Liver (tissue), 8 donors: ENCODE measurements at regions not wholly inside any gene's neighbourhood (a gene's known extent, or its start where the extent isn't known, plus 50 kb on each side); places are given as distances from the start of the nearest gene placed in this dataset.

Experiments
- DNase-seq: peaks from one replicate; pipeline ENCODE4 v3.0.0-alpha.2; 2017; ENCODE audit warnings: low spot score
- H3K27ac ChIP-seq, 2 donors: one replicate each; pipeline ENCODE4 v1.7.0; 2013; ENCODE audit warnings: inconsistent platforms in 2 of 2, low read length in 2 of 2, control low read depth in 1 of 2, low read depth in 1 of 2, mild to moderate bottlenecking in 1 of 2
- H3K27me3 ChIP-seq, 4 donors: one replicate each; pipeline versions ENCODE4 v1.6.1 to v1.7.0; 2013; ENCODE audit warnings: low read length in 3 of 4, inconsistent platforms in 1 of 4, mild to moderate bottlenecking in 1 of 4, moderate library complexity in 1 of 4; ENCODE audit not compliant: control insufficient read depth in 4 of 4, insufficient read depth in 4 of 4
- H3K36me3 ChIP-seq, 4 donors: one replicate each; pipeline versions ENCODE4 v1.6.1 to v1.7.0; 2013; ENCODE audit warnings: low read length in 3 of 4, mild to moderate bottlenecking in 3 of 4, low read depth in 1 of 4, moderate library complexity in 1 of 4; ENCODE audit not compliant: control insufficient read depth in 4 of 4, insufficient read depth in 3 of 4
- H3K4me1 ChIP-seq, 4 donors: one replicate each; pipeline versions ENCODE4 v1.6.1 to v1.7.0; 2013; ENCODE audit warnings: low read length in 3 of 4, mild to moderate bottlenecking in 3 of 4, moderate library complexity in 1 of 4; ENCODE audit not compliant: control insufficient read depth in 4 of 4, insufficient read depth in 4 of 4
- H3K4me3 ChIP-seq, 3 donors: one replicate each; pipeline versions ENCODE4 v1.6.1 to v1.7.0; 2013; ENCODE audit warnings: low read length in 3 of 3, control low read depth in 1 of 3, low read depth in 1 of 3, mild to moderate bottlenecking in 1 of 3
- H3K9ac ChIP-seq, 2 donors: one replicate each; pipeline ENCODE4 v1.7.0; 2013; ENCODE audit warnings: low read length in 2 of 2, mild to moderate bottlenecking in 2 of 2, moderate library complexity in 2 of 2, control low read depth in 1 of 2, low read depth in 1 of 2
- H3K9me3 ChIP-seq, 4 donors: one replicate each; pipeline versions ENCODE4 v1.6.1 to v1.7.0; 2013; ENCODE audit warnings: low read length in 3 of 4; ENCODE audit not compliant: control insufficient read depth in 4 of 4
- EGR1 ChIP-seq, 2 donors: IDR thresholded peaks; 2 replicates each; pipeline ENCODE4 v1.6.1; 2016 to 2018; ENCODE audit warnings: antibody characterized with exemption in 2 of 2, low read depth in 2 of 2
- FOXA1 ChIP-seq: IDR thresholded peaks from 2 replicates; pipeline ENCODE4 v1.6.1; 2016; ENCODE audit warnings: antibody characterized with exemption
- FOXA2 ChIP-seq: IDR thresholded peaks from 2 replicates; pipeline ENCODE4 v1.6.1; 2016; ENCODE audit warnings: antibody characterized with exemption
- GABPA ChIP-seq, 2 donors: IDR thresholded peaks in 1 of 2; conservative IDR thresholded peaks in 1 of 2; 2 replicates each; pipeline ENCODE4 v1.6.1; 2016; ENCODE audit warnings: antibody characterized with exemption in 2 of 2, mild to moderate bottlenecking in 1 of 2, moderate library complexity in 1 of 2
- HNF4A ChIP-seq, 2 donors: conservative IDR thresholded peaks; 2 replicates each; pipeline ENCODE4 v1.6.1; 2016; ENCODE audit warnings: antibody characterized with exemption in 2 of 2, mild to moderate bottlenecking in 2 of 2
- HNF4G ChIP-seq: IDR thresholded peaks from 2 replicates; pipeline ENCODE4 v1.6.1; 2016; ENCODE audit warnings: antibody characterized with exemption
- JUND ChIP-seq, 2 donors: IDR thresholded peaks; 2 replicates each; pipeline ENCODE4 v1.6.1; 2016; ENCODE audit warnings: antibody characterized with exemption in 2 of 2
- NR2F2 ChIP-seq: IDR thresholded peaks from 2 replicates; pipeline ENCODE4 v1.6.1; 2016; ENCODE audit warnings: antibody characterized with exemption
- RAD21 ChIP-seq, 2 donors: IDR thresholded peaks; 2 replicates each; pipeline ENCODE4 v1.6.1; 2016; ENCODE audit warnings: antibody characterized with exemption in 2 of 2, mild to moderate bottlenecking in 2 of 2
- RXRA ChIP-seq, 2 donors: IDR thresholded peaks; 2 replicates each; pipeline ENCODE4 v1.6.1; 2017 to 2018; ENCODE audit warnings: antibody characterized with exemption in 2 of 2, mild to moderate bottlenecking in 1 of 2
- SP1 ChIP-seq: IDR thresholded peaks from 2 replicates; pipeline ENCODE4 v1.6.1; 2018; ENCODE audit warnings: antibody characterized with exemption, mild to moderate bottlenecking
- TAF1 ChIP-seq: conservative IDR thresholded peaks from 2 replicates; pipeline ENCODE4 v1.6.1; 2016; ENCODE audit warnings: antibody characterized with exemption, mild to moderate bottlenecking
- YY1 ChIP-seq: IDR thresholded peaks from 2 replicates; pipeline ENCODE4 v1.6.1; 2016; ENCODE audit warnings: antibody characterized with exemption, mild to moderate bottlenecking
- WGBS: extraction: QIAGEN DNeasy Blood & Tissue Kit; methylation state at CpG from one replicate; pipeline ENCODE4 v1.1.7; 2013; 5-methylcytosine and 5-hydroxymethylcytosine counted together
- TF ChIP-seq, protein P1 (sequence below): fragments of 150-350 bp; IDR thresholded peaks from 2 replicates; pipeline ENCODE4 v1.5.1; 2017; ENCODE audit warnings: improper control_type of control experiment, low read depth, low read length; ENCODE audit not compliant: missing input control
- TF ChIP-seq, protein P2 (sequence below): IDR thresholded peaks from 2 replicates; pipeline ENCODE4 v1.6.1; 2016; ENCODE audit warnings: antibody characterized with exemption
- TF ChIP-seq, protein P3 (sequence below): IDR thresholded peaks from 2 replicates; pipeline ENCODE4 v1.6.1; 2016; ENCODE audit warnings: antibody characterized with exemption
- TF ChIP-seq, protein P4 (sequence below): IDR thresholded peaks from 2 replicates; pipeline ENCODE4 v1.6.1; 2016; ENCODE audit warnings: antibody characterized with exemption, mild to moderate bottlenecking
- TF ChIP-seq, protein P5 (sequence below): IDR thresholded peaks from 2 replicates; pipeline ENCODE4 v1.6.1; 2016; ENCODE audit warnings: antibody characterized with exemption
- donor health status: healthy.
- donor health status: healthy.
- donor health status: healthy.
- donor health status: healthy.
- donor health status: healthy.

DNA sequence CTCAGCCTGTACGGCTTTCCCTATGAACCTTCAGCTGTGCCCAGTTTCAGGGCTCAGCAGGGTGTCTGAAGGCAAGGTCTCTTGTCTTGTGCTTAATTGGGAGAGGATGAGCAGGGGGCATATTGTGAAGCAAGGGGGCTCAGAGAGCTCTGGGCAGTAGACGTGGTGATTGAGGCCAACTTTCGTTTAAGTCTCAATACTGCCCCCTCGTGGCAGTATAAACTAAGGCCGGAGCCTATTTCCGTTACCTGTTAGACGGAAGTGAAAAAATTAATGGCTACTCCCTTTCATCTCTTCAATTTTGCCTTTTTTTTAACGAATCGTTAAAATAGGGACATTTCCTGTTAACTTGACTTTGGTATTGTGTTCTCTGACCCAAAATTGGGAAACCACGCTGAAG lies 193.4 kb downstream of the TDRD15 start:
- TF ChIP-seq NR2F2: no peak
- TF ChIP-seq GABPA (IDR thresholded peaks at IDR 0.05 in 1 of 2, conservative IDR thresholded peaks at IDR 0.05 in 1 of 2): no peak
- TF ChIP-seq, protein P1, sequence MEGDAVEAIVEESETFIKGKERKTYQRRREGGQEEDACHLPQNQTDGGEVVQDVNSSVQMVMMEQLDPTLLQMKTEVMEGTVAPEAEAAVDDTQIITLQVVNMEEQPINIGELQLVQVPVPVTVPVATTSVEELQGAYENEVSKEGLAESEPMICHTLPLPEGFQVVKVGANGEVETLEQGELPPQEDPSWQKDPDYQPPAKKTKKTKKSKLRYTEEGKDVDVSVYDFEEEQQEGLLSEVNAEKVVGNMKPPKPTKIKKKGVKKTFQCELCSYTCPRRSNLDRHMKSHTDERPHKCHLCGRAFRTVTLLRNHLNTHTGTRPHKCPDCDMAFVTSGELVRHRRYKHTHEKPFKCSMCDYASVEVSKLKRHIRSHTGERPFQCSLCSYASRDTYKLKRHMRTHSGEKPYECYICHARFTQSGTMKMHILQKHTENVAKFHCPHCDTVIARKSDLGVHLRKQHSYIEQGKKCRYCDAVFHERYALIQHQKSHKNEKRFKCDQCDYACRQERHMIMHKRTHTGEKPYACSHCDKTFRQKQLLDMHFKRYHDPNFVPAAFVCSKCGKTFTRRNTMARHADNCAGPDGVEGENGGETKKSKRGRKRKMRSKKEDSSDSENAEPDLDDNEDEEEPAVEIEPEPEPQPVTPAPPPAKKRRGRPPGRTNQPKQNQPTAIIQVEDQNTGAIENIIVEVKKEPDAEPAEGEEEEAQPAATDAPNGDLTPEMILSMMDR: peak; percentile 61
- TF ChIP-seq SP1: no peak
- TF ChIP-seq HNF4G: no peak
- peak; percentile 67 to 80 for TF ChIP-seq RAD21 (IDR thresholded peaks at IDR 0.05)
- no peak for TF ChIP-seq YY1
- no peak for TF ChIP-seq FOXA2
- TF ChIP-seq FOXA1: no peak
- TF ChIP-seq, protein P2, sequence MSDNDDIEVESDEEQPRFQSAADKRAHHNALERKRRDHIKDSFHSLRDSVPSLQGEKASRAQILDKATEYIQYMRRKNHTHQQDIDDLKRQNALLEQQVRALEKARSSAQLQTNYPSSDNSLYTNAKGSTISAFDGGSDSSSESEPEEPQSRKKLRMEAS: no peak
- DNase-seq: peak; percentile 62
- Histone ChIP-seq H3K9ac (no peak overlapping the region), H3K27me3 (no peaks in the 10 kb centered on the region), H3K4me1 (peaks cover 0 to 12% (median 8%) of the 10 kb centered on the region in 4 donors), H3K4me3 (no peak overlapping the region), H3K36me3 (no peaks in the 10 kb centered on the region), H3K27ac (no peak overlapping the region), H3K9me3 (no peaks in the 10 kb centered on the region)
- WGBS: 20% methylated on average over 10 of the region's 10 CpGs

DNA sequence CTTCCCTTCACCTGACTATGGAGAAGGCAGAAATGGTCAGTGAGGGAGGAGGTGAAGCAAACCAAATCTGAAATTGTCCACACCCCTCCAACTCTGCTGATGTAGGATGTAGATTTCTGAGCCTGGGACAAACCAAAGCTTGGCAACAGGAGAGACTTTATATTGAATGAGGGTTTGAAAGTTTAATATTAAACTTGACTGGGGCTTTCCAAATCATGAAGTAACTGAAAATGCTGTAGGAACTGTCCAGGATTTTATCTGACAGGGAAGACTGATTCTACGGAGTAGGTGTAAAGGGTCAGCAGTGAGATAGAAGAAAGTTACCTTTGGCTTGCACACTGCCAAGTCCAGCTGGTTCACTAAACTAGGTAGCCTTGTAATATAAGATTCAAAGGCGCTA lies 194.5 kb downstream of the TDRD15 start:
- 56% methylated on average over 2 of the region's 2 CpGs for WGBS
- peak in 1 of 2 donors; percentile 27 for TF ChIP-seq RXRA (IDR thresholded peaks at IDR 0.05)
- no peak for TF ChIP-seq FOXA1
- peak; percentile 14 to 37 for TF ChIP-seq HNF4A (conservative IDR thresholded peaks at IDR 0.05)
- TF ChIP-seq, protein P1: no peak
- Histone ChIP-seq H3K27ac (no peak overlapping the region), H3K9me3 (no peaks in the 10 kb centered on the region), H3K4me1 (peaks cover 0 to 12% (median 8%) of the 10 kb centered on the region in 4 donors), H3K36me3 (no peaks in the 10 kb centered on the region), H3K4me3 (no peak overlapping the region), H3K9ac (no peak overlapping the region), H3K27me3 (no peaks in the 10 kb centered on the region)
- DNase-seq: no peak

DNA sequence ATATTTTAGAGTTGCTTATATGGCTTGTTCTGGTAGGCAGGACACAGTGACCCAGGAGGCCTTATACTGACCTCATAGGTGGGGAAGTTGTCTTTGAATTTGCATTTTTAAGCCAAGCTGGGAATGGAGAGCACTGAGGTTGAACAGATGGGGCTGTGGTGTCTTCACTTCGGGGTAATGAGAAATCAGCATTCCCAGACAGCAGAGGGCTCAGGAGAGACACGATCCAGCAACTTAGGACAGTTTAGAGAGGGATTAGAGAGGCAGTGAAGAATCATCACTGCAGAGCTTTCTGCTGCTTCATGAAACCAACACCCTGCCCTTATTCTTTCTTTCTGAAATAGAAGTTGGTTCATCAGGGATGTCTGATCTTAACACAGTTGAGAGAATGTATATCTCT lies 202.4 kb downstream of the TDRD15 start:
- no peak for DNase-seq
- no peak overlapping the region for H3K27ac ChIP-seq
- no peaks in the 10 kb centered on the region for H3K36me3 ChIP-seq
- H3K27me3 ChIP-seq: no peaks in the 10 kb centered on the region
- 72% methylated on average over 2 of the region's 2 CpGs for WGBS
- no peak overlapping the region for H3K9ac ChIP-seq
- peaks cover 0 to 7% (median 1%) of the 10 kb centered on the region in 4 donors for H3K4me1 ChIP-seq
- no peak overlapping the region for H3K4me3 ChIP-seq
- no peaks in the 10 kb centered on the region for H3K9me3 ChIP-seq
- TF ChIP-seq, protein P3, sequence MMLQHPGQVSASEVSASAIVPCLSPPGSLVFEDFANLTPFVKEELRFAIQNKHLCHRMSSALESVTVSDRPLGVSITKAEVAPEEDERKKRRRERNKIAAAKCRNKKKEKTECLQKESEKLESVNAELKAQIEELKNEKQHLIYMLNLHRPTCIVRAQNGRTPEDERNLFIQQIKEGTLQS: no peak
- TF ChIP-seq, protein P4, sequence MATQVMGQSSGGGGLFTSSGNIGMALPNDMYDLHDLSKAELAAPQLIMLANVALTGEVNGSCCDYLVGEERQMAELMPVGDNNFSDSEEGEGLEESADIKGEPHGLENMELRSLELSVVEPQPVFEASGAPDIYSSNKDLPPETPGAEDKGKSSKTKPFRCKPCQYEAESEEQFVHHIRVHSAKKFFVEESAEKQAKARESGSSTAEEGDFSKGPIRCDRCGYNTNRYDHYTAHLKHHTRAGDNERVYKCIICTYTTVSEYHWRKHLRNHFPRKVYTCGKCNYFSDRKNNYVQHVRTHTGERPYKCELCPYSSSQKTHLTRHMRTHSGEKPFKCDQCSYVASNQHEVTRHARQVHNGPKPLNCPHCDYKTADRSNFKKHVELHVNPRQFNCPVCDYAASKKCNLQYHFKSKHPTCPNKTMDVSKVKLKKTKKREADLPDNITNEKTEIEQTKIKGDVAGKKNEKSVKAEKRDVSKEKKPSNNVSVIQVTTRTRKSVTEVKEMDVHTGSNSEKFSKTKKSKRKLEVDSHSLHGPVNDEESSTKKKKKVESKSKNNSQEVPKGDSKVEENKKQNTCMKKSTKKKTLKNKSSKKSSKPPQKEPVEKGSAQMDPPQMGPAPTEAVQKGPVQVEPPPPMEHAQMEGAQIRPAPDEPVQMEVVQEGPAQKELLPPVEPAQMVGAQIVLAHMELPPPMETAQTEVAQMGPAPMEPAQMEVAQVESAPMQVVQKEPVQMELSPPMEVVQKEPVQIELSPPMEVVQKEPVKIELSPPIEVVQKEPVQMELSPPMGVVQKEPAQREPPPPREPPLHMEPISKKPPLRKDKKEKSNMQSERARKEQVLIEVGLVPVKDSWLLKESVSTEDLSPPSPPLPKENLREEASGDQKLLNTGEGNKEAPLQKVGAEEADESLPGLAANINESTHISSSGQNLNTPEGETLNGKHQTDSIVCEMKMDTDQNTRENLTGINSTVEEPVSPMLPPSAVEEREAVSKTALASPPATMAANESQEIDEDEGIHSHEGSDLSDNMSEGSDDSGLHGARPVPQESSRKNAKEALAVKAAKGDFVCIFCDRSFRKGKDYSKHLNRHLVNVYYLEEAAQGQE: no peak
- TF ChIP-seq, protein P5, sequence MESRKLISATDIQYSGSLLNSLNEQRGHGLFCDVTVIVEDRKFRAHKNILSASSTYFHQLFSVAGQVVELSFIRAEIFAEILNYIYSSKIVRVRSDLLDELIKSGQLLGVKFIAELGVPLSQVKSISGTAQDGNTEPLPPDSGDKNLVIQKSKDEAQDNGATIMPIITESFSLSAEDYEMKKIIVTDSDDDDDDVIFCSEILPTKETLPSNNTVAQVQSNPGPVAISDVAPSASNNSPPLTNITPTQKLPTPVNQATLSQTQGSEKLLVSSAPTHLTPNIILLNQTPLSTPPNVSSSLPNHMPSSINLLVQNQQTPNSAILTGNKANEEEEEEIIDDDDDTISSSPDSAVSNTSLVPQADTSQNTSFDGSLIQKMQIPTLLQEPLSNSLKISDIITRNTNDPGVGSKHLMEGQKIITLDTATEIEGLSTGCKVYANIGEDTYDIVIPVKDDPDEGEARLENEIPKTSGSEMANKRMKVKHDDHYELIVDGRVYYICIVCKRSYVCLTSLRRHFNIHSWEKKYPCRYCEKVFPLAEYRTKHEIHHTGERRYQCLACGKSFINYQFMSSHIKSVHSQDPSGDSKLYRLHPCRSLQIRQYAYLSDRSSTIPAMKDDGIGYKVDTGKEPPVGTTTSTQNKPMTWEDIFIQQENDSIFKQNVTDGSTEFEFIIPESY: no peak
- TF ChIP-seq SP1 (no peak), RAD21 (IDR thresholded peaks at IDR 0.05) (no peak), EGR1 (IDR thresholded peaks at IDR 0.05; ENCODE audit: low read depth in 2 of 2) (no peak), NR2F2 (no peak), TAF1 (no peak), FOXA1 (no peak), JUND (IDR thresholded peaks at IDR 0.05) (no peak), HNF4A (conservative IDR thresholded peaks at IDR 0.05) (no peak), YY1 (no peak), FOXA2 (no peak)
- TF ChIP-seq, protein P2: no peak
